ENCODE measurements at regions not wholly inside any gene's neighbourhood (a gene's known extent, or its start where the extent isn't known, plus 50 kb on each side); places are given as distances from the start of the nearest gene placed in this dataset.

GRCh38 chr9:107933516-107933915 is 443.9 kb upstream of the KLF4 start:
- TF ChIP-seq CTCF (conservative IDR thresholded peaks at IDR 0.05; ENCODE audit: low read length): no peak
- TF ChIP-seq EZH2phosphoT487 (IDR thresholded peaks at IDR 0.05; ENCODE audit: borderline replicate concordance): no peak

Measured in Loucy (cell line).